ENCODE measurements at regions not wholly inside any gene's neighbourhood (a gene's known extent, or its start where the extent isn't known, plus 50 kb on each side); places are given as distances from the start of the nearest gene placed in this dataset.

GRCh38 chr22:26968859-26969523 is 311.6 kb downstream of the MIAT start:
- TF ChIP-seq REST (IDR thresholded peaks at IDR 0.05; ENCODE audit: insufficient read depth in 1 of 2, low read depth in 2 of 2, low read length in 2 of 2) (no peak), SIN3A (IDR thresholded peaks at IDR 0.05; ENCODE audit: borderline replicate concordance, insufficient read depth, low read length) (no peak), TAF1 (IDR thresholded peaks at IDR 0.05; ENCODE audit: borderline replicate concordance, insufficient read depth, low read length) (no peak), POLR2AphosphoS5 (IDR thresholded peaks at IDR 0.05; ENCODE audit: low read depth, low read length) (no peak), FOXP2 (optimal IDR thresholded peaks at IDR 0.05; ENCODE audit: borderline replicate concordance, extremely low read depth, extremely low read length, insufficient read depth) (no peak)

Data from PFSK-1 (cell line).